HK-2 (cell line): ENCODE measurements at regions not wholly inside any gene's neighbourhood (a gene's known extent, or its start where the extent isn't known, plus 50 kb on each side); places are given as distances from the start of the nearest gene placed in this dataset.
"Not testable (repeated sequence)": the region's sequence is repeated elsewhere in the genome, so short reads cannot be mapped to it uniquely, and the experiment has no call there.

Experiments used
- DNase-seq: peaks from one replicate; pipeline ENCODE4 v3.0.0-alpha.2; 2018; ENCODE audit not compliant: unreplicated experiment

DNA sequence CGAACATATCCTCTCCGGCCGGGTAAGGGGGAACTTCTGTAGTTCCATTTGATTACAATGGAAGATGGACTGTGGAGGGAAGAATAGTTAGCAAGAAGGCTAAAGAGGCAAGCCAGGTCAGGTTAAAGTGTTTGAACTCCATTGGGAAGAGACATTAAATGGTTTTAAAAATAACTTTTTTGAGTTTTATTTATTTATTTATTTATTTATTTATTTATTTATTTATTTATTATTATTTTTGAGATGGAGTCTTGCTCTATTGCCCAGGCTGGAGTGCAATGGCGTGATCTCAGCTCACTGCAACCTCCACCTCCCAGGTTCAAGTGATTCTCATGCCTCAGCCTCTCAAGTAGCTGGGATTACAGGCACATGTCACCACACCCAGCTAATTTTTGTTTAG, 441.9 kb downstream of the TOX3 start:
- DNase-seq = not testable (repeated sequence)

DNA sequence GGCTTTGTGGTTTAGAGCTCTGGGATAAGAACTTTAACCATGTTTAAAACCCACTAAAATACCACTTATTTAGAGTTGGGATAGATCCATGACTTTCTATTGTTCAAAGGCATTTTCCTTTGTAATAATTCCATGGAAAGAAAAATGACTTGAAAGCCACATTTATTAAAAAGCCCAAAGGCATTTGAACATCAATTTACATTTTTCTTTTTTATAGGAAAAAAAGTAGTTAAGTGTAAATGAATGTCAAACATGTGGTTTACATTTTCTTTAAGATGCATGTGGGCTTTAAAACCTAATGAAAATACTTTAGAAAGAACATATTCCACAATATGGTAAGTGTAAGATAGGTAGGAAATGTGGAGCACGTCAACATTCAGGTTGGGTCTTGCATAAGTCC, 443.2 kb downstream of the TOX3 start:
- DNase-seq = no peak

DNA sequence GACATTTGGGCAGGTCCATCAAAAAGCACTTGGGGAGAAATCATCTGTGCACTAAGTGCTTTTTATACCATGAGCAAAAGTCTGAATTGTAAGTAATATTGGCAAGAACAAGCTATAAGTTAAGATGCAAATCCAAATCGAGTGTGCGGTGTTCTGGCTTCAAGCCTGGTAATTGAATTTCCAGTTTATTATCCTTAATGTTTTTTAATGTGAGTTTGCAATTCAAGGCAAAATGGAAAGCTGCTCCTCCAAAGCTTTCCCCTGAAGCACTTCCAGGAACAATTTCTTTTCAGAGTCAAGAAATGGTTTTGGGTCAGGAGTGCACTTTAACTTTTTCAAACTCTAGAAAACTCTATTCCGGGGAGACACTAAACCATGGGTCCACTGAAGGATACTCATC, 445.7 kb downstream of the TOX3 start:
- no peak for DNase-seq

DNA sequence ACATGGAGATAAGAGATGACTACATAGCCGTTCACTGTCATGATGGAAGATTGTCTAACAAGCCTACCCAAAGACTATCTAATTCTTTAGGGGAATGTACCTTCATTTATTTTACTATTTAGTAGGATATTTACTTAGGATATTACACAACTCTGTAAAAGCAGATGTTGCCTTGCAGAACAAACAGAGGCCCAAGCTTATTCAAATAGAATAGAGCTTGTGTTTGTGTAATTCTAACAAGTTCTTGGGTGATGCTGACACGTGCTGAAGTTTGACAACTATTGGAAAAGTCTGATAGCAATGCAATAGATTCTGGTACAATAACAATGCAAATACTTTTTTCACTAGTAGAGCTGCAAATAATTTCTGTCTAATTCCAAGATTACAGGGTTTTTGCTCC, 447.6 kb downstream of the TOX3 start:
- DNase-seq = no peak

DNA sequence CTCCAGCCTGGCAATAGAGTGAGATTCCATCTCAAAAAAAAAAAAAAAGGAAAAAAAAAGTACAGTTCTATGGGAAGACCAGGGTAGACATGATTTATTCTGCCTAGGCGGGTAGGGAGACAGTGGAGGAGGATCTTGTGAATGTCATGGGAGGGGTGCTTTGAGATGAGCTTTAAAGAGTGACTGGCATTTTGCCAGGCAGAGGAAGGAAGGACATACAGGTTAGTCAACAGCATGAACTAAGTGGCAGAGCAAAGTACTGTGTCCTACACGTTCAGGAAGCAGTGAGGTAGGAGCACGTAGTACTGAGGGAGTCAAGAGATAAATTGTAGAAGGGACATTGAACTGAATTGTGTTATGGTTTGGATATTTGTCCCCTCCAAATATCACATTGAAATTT, 451.5 kb downstream of the TOX3 start:
- DNase-seq = no peak

DNA sequence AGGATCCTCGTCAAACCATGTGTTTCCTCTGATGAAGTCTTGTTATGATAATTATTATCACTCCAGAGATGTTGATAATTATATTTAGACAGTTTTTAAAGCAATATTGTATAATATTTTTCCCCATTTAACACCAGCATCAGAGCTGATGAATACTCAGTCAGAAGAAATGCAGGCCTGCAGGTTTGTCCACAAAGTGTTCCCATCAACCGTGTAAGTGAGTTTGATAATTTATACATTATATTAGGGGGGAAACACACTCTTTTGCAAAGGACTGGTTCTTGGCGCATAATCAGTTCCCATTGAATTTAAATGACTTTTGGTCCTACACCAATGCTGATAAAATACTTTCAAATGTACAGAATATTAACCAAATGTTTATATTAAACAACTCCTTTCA, 454.8 kb downstream of the TOX3 start:
- no peak for DNase-seq

DNA sequence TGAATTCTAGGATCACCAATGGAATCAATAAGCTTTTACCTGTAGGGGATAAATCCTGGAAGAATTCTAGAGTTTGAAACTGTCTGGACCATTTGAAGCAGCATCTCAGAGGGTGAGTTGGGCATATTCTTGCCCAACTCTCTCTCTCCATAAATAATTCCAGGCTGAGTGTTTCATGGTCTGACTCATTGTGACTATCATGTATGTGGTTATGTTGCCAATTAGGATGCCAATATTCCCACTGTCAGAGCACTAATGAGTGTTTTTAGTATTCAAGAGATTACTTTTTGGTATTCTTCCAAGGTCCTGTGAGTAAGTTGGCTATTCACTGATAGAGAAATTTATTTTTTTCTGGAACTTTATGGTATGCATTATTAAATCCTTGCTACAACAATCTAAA, 456.9 kb downstream of the TOX3 start:
- DNase-seq = no peak

DNA sequence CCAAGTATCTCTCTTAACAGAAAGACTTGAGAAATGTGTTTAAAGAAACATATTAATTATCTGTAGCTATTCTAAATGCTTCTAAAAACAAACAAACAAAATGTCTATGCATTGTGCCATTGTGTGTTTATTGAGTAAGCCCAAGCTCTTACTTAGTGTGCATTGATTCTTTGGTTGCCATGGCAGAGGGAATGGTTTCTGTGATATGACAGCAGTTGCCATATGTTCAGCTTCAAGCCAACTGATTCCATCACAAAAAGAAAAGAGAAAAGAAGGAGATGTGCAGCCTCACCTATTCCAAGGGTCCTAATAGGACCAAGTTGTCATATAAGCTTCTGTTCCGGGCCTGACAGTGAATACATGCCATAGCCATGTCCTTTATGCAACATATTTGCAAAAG, 457.5 kb downstream of the TOX3 start:
- DNase-seq = no peak

DNA sequence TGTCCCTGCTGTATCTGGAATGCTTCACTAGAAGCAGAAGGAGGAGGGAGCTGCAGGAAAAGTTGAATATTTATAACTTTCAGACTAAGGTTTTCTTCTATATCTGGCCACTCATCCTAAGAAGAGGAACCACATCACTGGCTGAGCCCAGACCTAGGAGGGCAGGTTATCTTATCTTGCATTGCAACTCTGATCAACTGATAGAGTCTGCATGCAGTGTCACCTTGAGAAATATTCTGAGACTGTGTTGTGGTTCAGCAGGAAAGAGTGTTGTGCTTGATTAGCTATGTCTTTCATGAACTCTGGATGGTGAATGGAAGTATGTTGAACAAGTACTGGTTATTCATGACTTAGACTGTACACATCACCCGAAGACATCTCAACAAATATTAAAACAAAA, 460.0 kb downstream of the TOX3 start:
- DNase-seq = no peak

DNA sequence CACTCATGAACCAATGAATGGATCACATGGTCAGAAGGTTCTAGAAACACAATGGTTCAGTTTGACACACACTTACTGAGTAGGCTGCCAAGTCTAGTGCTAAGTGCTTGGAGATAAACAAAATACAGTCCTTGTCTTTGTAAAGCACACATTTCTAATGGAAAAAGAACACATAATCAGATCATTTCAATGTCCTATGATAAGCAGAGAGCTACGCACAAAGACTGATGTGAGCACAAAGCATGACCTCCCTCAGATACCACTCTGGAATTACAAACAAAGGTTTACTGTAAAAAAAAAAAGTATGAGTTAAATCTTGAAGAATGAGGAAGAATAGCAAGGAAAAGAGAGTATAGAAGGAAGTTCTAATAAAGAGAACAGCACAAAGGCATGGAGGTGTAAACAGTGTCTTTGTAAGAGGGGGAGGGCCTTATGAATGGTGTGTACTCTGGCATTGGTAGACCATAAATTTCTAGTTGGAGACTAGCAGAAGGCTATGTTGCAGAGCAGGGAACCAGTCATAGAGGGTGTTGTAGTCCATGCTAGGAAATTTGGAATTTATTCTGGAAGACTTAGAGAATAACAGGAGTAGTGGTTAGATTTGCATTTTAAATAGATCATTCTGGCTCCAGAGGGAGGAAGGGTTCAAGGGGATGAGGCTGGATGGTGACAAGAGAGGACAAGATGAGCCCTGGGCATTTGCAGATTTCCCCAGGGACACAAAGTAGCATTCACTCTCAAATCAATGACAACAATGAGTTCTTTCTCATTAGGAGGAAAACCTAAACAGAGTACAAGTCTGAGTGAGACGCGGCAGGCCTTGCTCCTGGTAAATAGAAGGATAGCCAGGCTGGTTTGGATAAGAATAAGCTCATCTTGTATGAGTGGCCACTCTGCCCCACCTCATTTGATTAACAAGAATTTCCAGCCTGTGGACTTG, 468.0 kb downstream of the TOX3 start:
- no peak for DNase-seq

DNA sequence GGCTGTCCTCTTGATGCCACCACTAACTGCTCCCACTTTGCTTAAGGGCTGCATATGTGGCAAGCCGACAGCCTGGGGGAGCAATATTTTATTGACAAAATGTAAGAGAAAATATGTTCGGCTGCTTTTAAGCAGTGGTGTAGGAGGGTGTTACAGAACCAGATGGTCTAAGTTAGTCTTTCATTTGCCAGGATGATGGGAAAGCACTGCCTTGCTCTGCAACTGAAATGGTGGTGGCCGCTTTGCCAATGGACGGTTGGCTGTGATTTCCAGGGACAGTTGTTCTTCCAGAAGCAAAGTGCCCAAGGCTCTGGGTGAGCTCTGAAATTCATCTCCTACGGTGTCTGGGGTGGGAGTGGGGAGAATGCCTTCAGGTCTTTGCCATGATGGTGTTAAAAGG, 469.3 kb downstream of the TOX3 start:
- no peak for DNase-seq

DNA sequence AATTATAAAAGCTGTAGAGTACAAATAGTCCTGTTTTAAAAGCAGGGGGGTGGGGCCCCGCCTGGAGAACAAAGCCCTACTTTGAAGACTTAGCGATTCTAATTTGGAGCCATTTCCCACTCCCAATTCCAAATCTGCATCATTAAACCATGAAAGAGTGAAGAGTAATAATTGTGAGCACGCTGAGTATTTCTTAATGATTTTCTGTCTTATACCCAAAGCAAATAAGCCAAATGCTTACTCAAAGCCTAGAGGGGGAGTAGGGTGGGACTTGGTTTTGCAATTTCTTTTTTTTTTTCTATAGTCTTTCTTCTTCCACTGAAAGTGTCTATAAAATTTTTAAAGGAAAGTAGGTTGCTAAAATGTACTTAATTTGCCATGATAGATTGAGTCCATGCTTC, 470.1 kb downstream of the TOX3 start:
- no peak for DNase-seq

DNA sequence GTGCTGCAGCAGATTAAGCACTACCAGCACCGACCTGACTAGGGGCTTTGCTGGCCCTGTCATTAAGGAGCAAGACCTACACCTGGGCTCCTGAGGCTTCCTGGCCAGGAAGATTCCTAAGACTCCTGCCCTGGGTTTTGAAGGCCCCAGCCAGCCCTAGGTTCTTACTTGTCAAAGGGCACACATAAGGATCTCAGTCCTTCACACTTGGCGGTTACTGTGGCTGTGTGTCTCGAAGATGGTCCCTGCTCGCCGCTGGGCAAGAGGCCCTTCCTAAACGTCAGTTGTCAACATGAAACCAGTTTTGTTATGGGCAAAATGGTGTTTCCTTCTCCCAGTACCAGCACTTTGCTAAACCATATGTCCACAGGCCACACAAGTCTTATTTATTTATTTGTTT, 470.6 kb downstream of the TOX3 start:
- no peak for DNase-seq

DNA sequence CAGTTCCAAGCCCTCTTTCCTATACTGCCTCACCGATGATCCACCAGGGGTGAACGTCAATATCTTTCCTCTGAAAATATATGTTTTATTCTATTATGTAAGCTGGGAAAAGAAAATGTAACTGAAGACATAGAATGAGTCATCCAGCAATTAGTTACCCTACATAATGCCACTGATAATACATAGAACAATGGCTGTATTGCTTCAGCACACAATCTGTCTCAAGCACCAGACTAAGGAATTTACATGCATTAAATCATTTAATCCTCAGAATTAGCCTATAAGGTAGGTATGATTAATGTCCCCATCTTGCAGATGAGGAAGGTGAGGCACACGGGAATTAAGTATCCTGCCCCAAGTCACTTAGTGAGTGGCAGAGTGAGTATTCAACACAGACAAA, 472.8 kb downstream of the TOX3 start:
- DNase-seq = no peak

DNA sequence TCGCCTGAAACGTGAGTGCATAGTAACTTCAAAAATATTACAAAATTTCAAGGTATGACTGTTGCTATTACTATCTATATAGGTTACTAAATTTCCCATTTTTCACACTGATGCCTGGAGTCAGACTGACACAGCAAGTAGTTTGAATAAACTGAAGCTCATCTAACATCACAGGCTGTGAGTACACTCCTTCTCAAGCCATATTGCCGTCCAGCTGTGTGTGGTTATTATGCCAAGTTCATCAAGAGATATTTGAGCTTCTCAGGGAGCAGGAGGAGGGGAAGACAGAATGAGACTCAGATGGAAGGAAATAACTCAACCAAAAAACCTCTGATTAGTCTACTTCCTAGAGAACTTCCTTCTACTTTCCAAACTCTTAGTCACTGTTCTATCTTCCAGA, 473.9 kb downstream of the TOX3 start:
- no peak for DNase-seq

DNA sequence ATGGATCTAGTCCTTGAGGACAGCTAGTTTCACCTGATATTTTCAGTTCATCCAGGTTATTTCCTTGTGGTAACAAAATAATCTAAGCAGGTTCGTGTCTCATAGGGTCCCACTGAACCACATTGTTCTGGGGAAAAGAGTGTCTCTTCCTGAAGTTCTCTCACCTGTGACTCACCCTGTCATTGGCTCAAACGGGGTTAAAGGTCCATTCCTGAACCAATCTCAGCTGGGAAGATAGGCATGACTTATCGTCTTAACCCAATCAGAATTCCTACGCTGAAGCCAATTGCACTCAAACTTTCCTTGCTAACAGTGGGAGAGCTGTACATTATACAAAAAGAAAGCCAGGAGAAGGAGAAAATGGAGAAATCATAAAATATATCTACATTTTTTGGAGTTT, 475.8 kb downstream of the TOX3 start:
- DNase-seq = no peak

DNA sequence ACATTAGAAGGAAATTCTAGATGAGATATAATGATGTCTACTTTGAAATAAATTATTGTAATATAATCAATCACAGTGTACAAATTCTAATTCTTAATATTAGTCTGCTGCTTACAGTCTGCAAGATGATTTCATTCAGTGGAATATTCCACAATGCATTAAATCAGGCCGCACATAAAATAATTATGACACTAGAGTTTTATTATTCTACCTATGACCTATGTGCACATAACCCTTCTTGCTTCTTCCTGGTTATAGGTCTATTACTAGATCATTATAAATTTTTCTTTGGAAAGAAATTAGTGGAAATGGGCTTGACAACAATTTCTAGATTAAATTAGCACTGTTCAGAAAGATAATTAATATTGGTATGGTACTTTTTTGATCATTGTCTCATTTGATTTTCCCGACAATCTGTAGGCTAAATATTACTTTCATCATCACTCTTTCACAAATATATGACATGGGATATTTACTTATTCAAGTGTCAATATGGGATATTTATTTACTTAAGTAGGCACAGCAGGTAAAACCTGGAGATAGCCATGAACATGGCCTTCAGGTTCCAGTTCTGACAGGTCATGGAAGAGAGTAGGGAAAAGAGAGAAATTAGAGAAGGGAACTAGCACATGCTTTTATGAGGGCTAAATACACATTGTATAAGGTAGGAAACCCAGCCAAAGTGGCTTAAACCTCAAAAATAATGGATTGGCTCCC, 476.4 kb downstream of the TOX3 start:
- DNase-seq = no peak

DNA sequence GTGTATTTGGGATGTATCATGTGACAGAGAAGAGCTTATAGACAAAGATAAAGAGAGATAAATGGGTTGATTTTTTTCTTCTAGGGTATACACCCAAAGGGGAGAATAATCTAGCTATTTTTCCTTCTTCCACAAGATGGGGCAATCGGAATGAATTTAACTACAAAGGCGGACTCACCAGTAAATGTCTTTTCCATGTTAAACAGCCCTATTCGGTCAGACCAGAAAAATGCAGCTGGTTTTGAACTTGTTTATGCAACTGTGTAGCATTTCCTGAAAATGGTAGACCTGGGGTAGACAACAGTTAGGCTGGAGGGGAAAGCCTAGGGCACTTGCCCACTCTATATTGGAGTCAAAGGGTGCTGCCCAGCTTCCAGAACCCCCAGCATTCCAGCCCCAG, 477.1 kb downstream of the TOX3 start:
- DNase-seq = no peak

DNA sequence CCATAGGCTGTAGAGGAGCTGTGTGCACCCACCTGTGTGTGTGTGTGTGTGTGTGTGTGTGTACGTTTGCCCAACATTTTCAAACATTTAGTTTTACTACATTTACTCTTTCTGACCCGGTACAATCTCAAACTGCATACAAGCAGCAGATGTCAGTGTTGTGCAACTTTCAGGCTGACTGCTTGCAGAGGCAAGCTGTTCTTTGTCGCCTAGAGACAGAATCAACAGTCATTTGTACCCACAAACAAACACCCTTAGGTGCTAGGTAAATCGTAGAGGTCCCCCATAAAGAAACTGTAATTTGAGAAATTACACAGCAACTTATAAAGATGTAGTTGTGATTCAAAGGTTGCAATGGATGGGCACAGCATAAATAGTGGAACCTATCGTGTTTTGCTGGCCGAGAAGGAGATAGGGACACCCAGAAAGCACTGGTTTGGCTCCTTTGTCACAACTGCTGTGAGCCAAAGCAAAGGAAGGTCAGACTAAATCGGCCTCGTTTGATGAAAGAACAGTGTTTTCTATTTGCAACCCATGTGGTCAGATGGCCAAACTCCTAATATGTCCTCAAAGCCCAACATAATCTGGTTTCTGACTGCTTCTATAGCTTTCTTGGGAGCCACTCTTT, 478.4 kb downstream of the TOX3 start:
- no peak for DNase-seq

DNA sequence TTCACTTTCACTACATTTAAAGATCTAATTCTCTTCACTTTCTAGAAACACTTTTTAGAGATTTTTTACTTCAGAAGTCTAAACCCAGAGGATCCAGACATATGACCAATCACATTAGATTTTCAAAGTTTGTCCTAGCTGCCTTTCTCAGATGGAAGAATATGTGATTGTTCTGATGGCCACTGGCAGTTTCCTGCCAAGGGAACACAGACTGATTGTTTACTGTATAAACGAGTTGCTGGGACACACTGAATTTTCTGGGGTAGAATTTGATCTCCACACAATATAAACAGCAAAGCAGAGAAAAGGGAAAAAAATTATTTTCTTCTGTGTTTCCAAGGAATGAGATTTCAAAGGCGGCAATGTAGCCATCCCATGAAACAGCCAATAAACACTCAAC, 480.0 kb downstream of the TOX3 start:
- no peak for DNase-seq

DNA sequence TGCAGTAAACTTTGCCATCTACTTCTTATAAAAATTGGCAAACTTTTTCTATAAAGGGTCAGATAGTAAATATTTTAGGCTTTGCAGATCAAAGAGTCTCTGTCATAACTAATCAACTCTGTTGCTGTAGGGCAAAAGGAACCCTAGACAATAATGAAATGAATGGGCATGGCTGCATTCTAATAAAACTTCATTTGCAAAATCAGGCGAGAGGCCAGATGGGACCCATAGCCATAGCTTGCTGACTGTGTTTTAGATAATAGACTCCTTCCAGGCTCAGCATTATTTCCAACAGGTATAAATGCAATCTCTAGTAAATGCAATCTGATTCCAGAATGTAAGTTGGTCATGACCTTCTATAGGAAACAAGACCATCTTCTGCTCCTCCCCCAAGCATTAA, 490.7 kb downstream of the TOX3 start:
- DNase-seq = no peak

DNA sequence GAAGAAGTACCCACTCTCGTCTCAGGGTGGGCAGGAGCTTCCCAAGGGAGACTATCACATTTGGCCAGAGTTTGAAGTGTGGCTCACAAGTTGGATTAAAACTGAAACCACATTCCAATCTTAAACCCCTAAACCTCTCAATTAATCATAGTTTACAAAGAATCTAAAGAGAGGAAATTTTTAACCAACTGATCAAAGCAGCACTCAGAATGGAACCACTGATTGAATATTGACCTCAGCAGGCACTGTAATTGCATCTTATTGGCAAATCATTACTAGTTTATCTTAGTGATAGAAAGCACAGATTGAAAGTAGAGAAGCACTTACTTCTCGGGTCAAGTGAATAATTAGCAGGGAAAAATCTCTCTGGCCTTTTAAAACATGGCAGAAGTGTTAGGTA, 491.6 kb downstream of the TOX3 start:
- no peak for DNase-seq

DNA sequence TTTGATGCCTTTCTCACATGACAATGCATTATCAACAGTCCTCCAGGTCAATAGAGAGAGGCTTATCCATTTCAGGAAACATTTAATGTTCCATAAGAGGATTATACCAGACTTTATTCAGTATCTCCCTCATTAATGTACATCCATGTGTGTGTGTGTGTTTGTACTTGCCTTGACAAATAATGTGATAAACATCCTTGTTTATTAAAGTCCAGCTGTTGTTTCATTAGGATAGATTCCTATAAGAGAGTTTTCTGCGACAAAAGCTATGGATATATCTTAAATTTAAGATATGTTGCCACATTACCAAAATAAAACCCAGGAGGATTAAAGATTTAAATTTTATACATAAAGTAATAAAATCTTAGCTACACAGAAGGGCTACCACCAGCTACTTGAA, 492.6 kb downstream of the TOX3 start:
- DNase-seq = no peak
